Embryonic facial prominence (tissue), 1 donor: ENCODE measurements at regions not wholly inside any gene's neighbourhood (a gene's known extent, or its start where the extent isn't known, plus 50 kb on each side); places are given as distances from the start of the nearest gene placed in this dataset.
A peak's percentile ranks its signal among the peaks of the same experiment; 100 is the strongest.

Source experiments
- DNase-seq: peaks from one replicate; pipeline ENCODE4 v3.0.0-alpha.2; 2016; ENCODE audit errors: extremely low spot score

GRCh38 chr1:88204111-88204510 is 480.0 kb upstream of the PKN2 start:
- no peak for DNase-seq

GRCh38 chr1:88204612-88205167 is 479.4 kb upstream of the PKN2 start:
- DNase-seq = no peak

- no peak for DNase-seq
These were observed 475.7 kb upstream of the PKN2 start for GRCh38 chr1:88208389-88208788.

- no peak for DNase-seq
These were observed 473.8 kb upstream of the PKN2 start for GRCh38 chr1:88210103-88210787.

GRCh38 chr1:88216441-88216840 is 467.6 kb upstream of the PKN2 start:
- no peak for DNase-seq

GRCh38 chr1:88217386-88217785 is 466.7 kb upstream of the PKN2 start:
- no peak for DNase-seq

- DNase-seq = no peak
These were observed 464.6 kb upstream of the PKN2 start for GRCh38 chr1:88219521-88219920.

- no peak for DNase-seq
These were observed 462.7 kb upstream of the PKN2 start for GRCh38 chr1:88221411-88221810.

- no peak for DNase-seq
These were observed 459.2 kb upstream of the PKN2 start for GRCh38 chr1:88224906-88225305.

GRCh38 chr1:88228114-88228513 is 456.0 kb upstream of the PKN2 start:
- DNase-seq = no peak

GRCh38 chr1:88230126-88230525 is 453.9 kb upstream of the PKN2 start:
- no peak for DNase-seq

- DNase-seq = peak; percentile 9
These were observed 447.0 kb upstream of the PKN2 start for GRCh38 chr1:88237058-88237457.

GRCh38 chr1:88239205-88239604 is 444.9 kb upstream of the PKN2 start:
- DNase-seq = no peak

- no peak for DNase-seq
These were observed 436.4 kb upstream of the PKN2 start for GRCh38 chr1:88247666-88248065.

GRCh38 chr1:88250915-88251314 is 433.2 kb upstream of the PKN2 start:
- DNase-seq = no peak

- no peak for DNase-seq
These were observed 431.3 kb upstream of the PKN2 start for GRCh38 chr1:88252745-88253144.

GRCh38 chr1:88265606-88266005 is 418.5 kb upstream of the PKN2 start:
- DNase-seq = no peak

GRCh38 chr1:88266051-88266450 is 418.0 kb upstream of the PKN2 start:
- DNase-seq = no peak

GRCh38 chr1:88272216-88272615 is 411.9 kb upstream of the PKN2 start:
- DNase-seq = no peak

GRCh38 chr1:88274431-88274830 is 409.6 kb upstream of the PKN2 start:
- DNase-seq = no peak

GRCh38 chr1:88275259-88275862 is 408.7 kb upstream of the PKN2 start:
- DNase-seq = no peak

GRCh38 chr1:88276163-88276562 is 407.9 kb upstream of the PKN2 start:
- no peak for DNase-seq

- DNase-seq = no peak
These were observed 400.0 kb upstream of the PKN2 start for GRCh38 chr1:88284066-88284465.
